ENCODE measurements at regions not wholly inside any gene's neighbourhood (a gene's known extent, or its start where the extent isn't known, plus 50 kb on each side); places are given as distances from the start of the nearest gene placed in this dataset.

GRCh38 chr1:218815076-218815475 lies 358.6 kb upstream of the LYPLAL1 start:
- H3K9me3 ChIP-seq (replicated peaks; ENCODE audit: low read length): no peaks in the 10 kb centered on the region
- H3K4me1 ChIP-seq (ENCODE audit: control insufficient read depth, insufficient read depth, low read length): peaks cover 39% of the 10 kb centered on the region
- H3K4me2 ChIP-seq (ENCODE audit: low read length): no peak overlapping the region
- H3K27me3 ChIP-seq (ENCODE audit: control insufficient read depth, insufficient read depth, low read length): no peaks in the 10 kb centered on the region
- no peaks in the 10 kb centered on the region for H3K36me3 ChIP-seq (ENCODE audit: insufficient read depth, low read length)
- no peak overlapping the region for H3K9ac ChIP-seq (ENCODE audit: low read depth, low read length)
- no peak overlapping the region for H3K4me3 ChIP-seq (ENCODE audit: low read length)

GRCh38 chr1:218817071-218817470 lies 356.6 kb upstream of the LYPLAL1 start:
- Histone ChIP-seq H3K9ac (ENCODE audit: low read depth, low read length) (no peak overlapping the region), H3K4me2 (ENCODE audit: low read length) (no peak overlapping the region), H3K4me1 (ENCODE audit: control insufficient read depth, insufficient read depth, low read length) (peaks cover 19% of the 10 kb centered on the region), H3K4me3 (ENCODE audit: low read length) (no peak overlapping the region), H3K36me3 (ENCODE audit: insufficient read depth, low read length) (no peaks in the 10 kb centered on the region), H3K9me3 (replicated peaks; ENCODE audit: low read length) (no peaks in the 10 kb centered on the region), H3K27me3 (ENCODE audit: control insufficient read depth, insufficient read depth, low read length) (no peaks in the 10 kb centered on the region)

GRCh38 chr1:218817691-218818465 lies 355.8 kb upstream of the LYPLAL1 start:
- Histone ChIP-seq H3K9me3 (replicated peaks; ENCODE audit: low read length) (no peaks in the 10 kb centered on the region), H3K27me3 (ENCODE audit: control insufficient read depth, insufficient read depth, low read length) (no peaks in the 10 kb centered on the region), H3K4me2 (ENCODE audit: low read length) (no peak overlapping the region), H3K36me3 (ENCODE audit: insufficient read depth, low read length) (no peaks in the 10 kb centered on the region), H3K4me1 (ENCODE audit: control insufficient read depth, insufficient read depth, low read length) (peaks cover 15% of the 10 kb centered on the region), H3K4me3 (ENCODE audit: low read length) (no peak overlapping the region), H3K9ac (ENCODE audit: low read depth, low read length) (no peak overlapping the region)

- no peaks in the 10 kb centered on the region for H3K9me3 ChIP-seq (replicated peaks; ENCODE audit: low read length)
- no peaks in the 10 kb centered on the region for H3K27me3 ChIP-seq (ENCODE audit: control insufficient read depth, insufficient read depth, low read length)
- H3K4me3 ChIP-seq (ENCODE audit: low read length): no peak overlapping the region
- H3K4me2 ChIP-seq (ENCODE audit: low read length): peak overlapping the region; percentile 23
- H3K9ac ChIP-seq (ENCODE audit: low read depth, low read length): no peak overlapping the region
- peaks cover 14% of the 10 kb centered on the region for H3K4me1 ChIP-seq (ENCODE audit: control insufficient read depth, insufficient read depth, low read length)
- no peaks in the 10 kb centered on the region for H3K36me3 ChIP-seq (ENCODE audit: insufficient read depth, low read length)
Measured at GRCh38 chr1:218823291-218823900, 350.3 kb upstream of the LYPLAL1 start.

GRCh38 chr1:218827486-218827885 lies 346.2 kb upstream of the LYPLAL1 start:
- Histone ChIP-seq H3K9me3 (replicated peaks; ENCODE audit: low read length) (no peaks in the 10 kb centered on the region), H3K4me2 (ENCODE audit: low read length) (no peak overlapping the region), H3K4me3 (ENCODE audit: low read length) (no peak overlapping the region), H3K36me3 (ENCODE audit: insufficient read depth, low read length) (no peaks in the 10 kb centered on the region), H3K27me3 (ENCODE audit: control insufficient read depth, insufficient read depth, low read length) (no peaks in the 10 kb centered on the region), H3K9ac (ENCODE audit: low read depth, low read length) (no peak overlapping the region), H3K4me1 (ENCODE audit: control insufficient read depth, insufficient read depth, low read length) (peaks cover 14% of the 10 kb centered on the region)

- Histone ChIP-seq H3K4me1 (ENCODE audit: control insufficient read depth, insufficient read depth, low read length) (peaks cover 9% of the 10 kb centered on the region), H3K27me3 (ENCODE audit: control insufficient read depth, insufficient read depth, low read length) (no peaks in the 10 kb centered on the region), H3K4me2 (ENCODE audit: low read length) (no peak overlapping the region), H3K4me3 (ENCODE audit: low read length) (no peak overlapping the region), H3K36me3 (ENCODE audit: insufficient read depth, low read length) (no peaks in the 10 kb centered on the region), H3K9me3 (replicated peaks; ENCODE audit: low read length) (no peaks in the 10 kb centered on the region), H3K9ac (ENCODE audit: low read depth, low read length) (no peak overlapping the region)
Measured at GRCh38 chr1:218828125-218828650, 345.5 kb upstream of the LYPLAL1 start.

GRCh38 chr1:218829097-218829496 lies 344.6 kb upstream of the LYPLAL1 start:
- Histone ChIP-seq H3K36me3 (ENCODE audit: insufficient read depth, low read length) (no peaks in the 10 kb centered on the region), H3K4me3 (ENCODE audit: low read length) (no peak overlapping the region), H3K9me3 (replicated peaks; ENCODE audit: low read length) (no peaks in the 10 kb centered on the region), H3K27me3 (ENCODE audit: control insufficient read depth, insufficient read depth, low read length) (no peaks in the 10 kb centered on the region), H3K4me1 (ENCODE audit: control insufficient read depth, insufficient read depth, low read length) (no peaks in the 10 kb centered on the region), H3K9ac (ENCODE audit: low read depth, low read length) (no peak overlapping the region), H3K4me2 (ENCODE audit: low read length) (no peak overlapping the region)

GRCh38 chr1:218835609-218836008 lies 338.1 kb upstream of the LYPLAL1 start:
- Histone ChIP-seq H3K4me2 (ENCODE audit: low read length) (no peak overlapping the region), H3K4me1 (ENCODE audit: control insufficient read depth, insufficient read depth, low read length) (no peaks in the 10 kb centered on the region), H3K9me3 (replicated peaks; ENCODE audit: low read length) (no peaks in the 10 kb centered on the region), H3K36me3 (ENCODE audit: insufficient read depth, low read length) (no peaks in the 10 kb centered on the region), H3K4me3 (ENCODE audit: low read length) (no peak overlapping the region), H3K27me3 (ENCODE audit: control insufficient read depth, insufficient read depth, low read length) (no peaks in the 10 kb centered on the region), H3K9ac (ENCODE audit: low read depth, low read length) (no peak overlapping the region)

GRCh38 chr1:218836264-218836663 lies 337.4 kb upstream of the LYPLAL1 start:
- Histone ChIP-seq H3K9me3 (replicated peaks; ENCODE audit: low read length) (no peaks in the 10 kb centered on the region), H3K36me3 (ENCODE audit: insufficient read depth, low read length) (no peaks in the 10 kb centered on the region), H3K4me1 (ENCODE audit: control insufficient read depth, insufficient read depth, low read length) (no peaks in the 10 kb centered on the region)

GRCh38 chr1:218837051-218837450 lies 336.6 kb upstream of the LYPLAL1 start:
- Histone ChIP-seq H3K4me2 (ENCODE audit: low read length) (no peak overlapping the region), H3K27me3 (ENCODE audit: control insufficient read depth, insufficient read depth, low read length) (no peaks in the 10 kb centered on the region), H3K9me3 (replicated peaks; ENCODE audit: low read length) (no peaks in the 10 kb centered on the region), H3K4me1 (ENCODE audit: control insufficient read depth, insufficient read depth, low read length) (no peaks in the 10 kb centered on the region), H3K4me3 (ENCODE audit: low read length) (no peak overlapping the region), H3K36me3 (ENCODE audit: insufficient read depth, low read length) (no peaks in the 10 kb centered on the region), H3K9ac (ENCODE audit: low read depth, low read length) (no peak overlapping the region)

More at GRCh38 chr1:218836264-218836663, 337.4 kb upstream of the LYPLAL1 start:
- Histone ChIP-seq H3K4me2 (ENCODE audit: low read length) (no peak overlapping the region), H3K27me3 (ENCODE audit: control insufficient read depth, insufficient read depth, low read length) (no peaks in the 10 kb centered on the region), H3K9ac (ENCODE audit: low read depth, low read length) (no peak overlapping the region), H3K4me3 (ENCODE audit: low read length) (no peak overlapping the region)

- Histone ChIP-seq H3K4me1 (ENCODE audit: control insufficient read depth, insufficient read depth, low read length) (no peaks in the 10 kb centered on the region), H3K9me3 (replicated peaks; ENCODE audit: low read length) (no peaks in the 10 kb centered on the region), H3K4me2 (ENCODE audit: low read length) (no peak overlapping the region), H3K9ac (ENCODE audit: low read depth, low read length) (no peak overlapping the region), H3K36me3 (ENCODE audit: insufficient read depth, low read length) (no peaks in the 10 kb centered on the region), H3K4me3 (ENCODE audit: low read length) (no peak overlapping the region), H3K27me3 (ENCODE audit: control insufficient read depth, insufficient read depth, low read length) (no peaks in the 10 kb centered on the region)
Measured at GRCh38 chr1:218845589-218845988, 328.1 kb upstream of the LYPLAL1 start.

- H3K4me1 ChIP-seq (ENCODE audit: control insufficient read depth, insufficient read depth, low read length): no peaks in the 10 kb centered on the region
- no peak overlapping the region for H3K4me3 ChIP-seq (ENCODE audit: low read length)
Measured at GRCh38 chr1:218846181-218846580, 327.5 kb upstream of the LYPLAL1 start.

More at GRCh38 chr1:218846181-218846580, 327.5 kb upstream of the LYPLAL1 start:
- no peak overlapping the region for H3K4me2 ChIP-seq (ENCODE audit: low read length)
- H3K9ac ChIP-seq (ENCODE audit: low read depth, low read length): no peak overlapping the region
- no peaks in the 10 kb centered on the region for H3K27me3 ChIP-seq (ENCODE audit: control insufficient read depth, insufficient read depth, low read length)
- H3K9me3 ChIP-seq (replicated peaks; ENCODE audit: low read length): no peaks in the 10 kb centered on the region
- no peaks in the 10 kb centered on the region for H3K36me3 ChIP-seq (ENCODE audit: insufficient read depth, low read length)
